ENCODE measurements at regions not wholly inside any gene's neighbourhood (a gene's known extent, or its start where the extent isn't known, plus 50 kb on each side); places are given as distances from the start of the nearest gene placed in this dataset.

DNA sequence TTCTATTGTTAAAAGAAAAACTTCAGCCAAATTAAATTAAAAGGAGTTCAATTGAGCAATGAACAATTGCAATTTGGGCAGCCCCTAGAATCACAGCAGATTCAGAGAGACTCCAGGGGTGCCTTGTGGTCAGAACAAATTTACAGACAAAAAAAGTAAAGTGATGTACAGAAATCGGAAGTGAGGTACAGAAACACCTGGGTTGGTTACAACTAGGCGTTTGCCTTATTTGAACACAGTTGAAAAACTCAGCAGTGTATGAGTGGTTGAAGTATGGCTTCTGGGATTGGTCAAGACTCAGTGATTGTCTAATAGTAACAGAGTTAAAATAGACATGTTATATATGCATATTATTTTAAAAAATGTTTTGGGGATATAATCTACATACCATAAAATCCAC is 98.5 kb upstream of the ZSWIM2 start:
- Histone ChIP-seq H3K4me3 (ENCODE audit: low read depth, low read length) (no peak overlapping the region), H3K9me3 (ENCODE audit: control insufficient read depth, insufficient read depth, low read depth, low read length) (no peaks in the 10 kb centered on the region), H3K36me3 (ENCODE audit: control insufficient read depth in 2 of 2, insufficient read depth in 1 of 2, low read length in 2 of 2) (no peaks in the 10 kb centered on the region), H3K4me1 (ENCODE audit: control insufficient read depth, insufficient read depth, low read length) (no peaks in the 10 kb centered on the region), H3K27ac (ENCODE audit: extremely low read depth, low read depth, low read length) (no peak overlapping the region)
- CTCF ChIA-PET: no interaction called here
- POLR2A ChIA-PET: no interaction called here
- TF ChIP-seq ZBTB17 (tag by site-specific recombination; IDR thresholded peaks at IDR 0.05) (no peak), ZNF239 (tag by site-specific recombination; IDR thresholded peaks at IDR 0.05) (no peak), ZNF544 (tag by site-specific recombination; IDR thresholded peaks at IDR 0.05) (no peak), ZNF426 (tag by site-specific recombination; IDR thresholded peaks at IDR 0.05) (no peak), OSR2 (tag by site-specific recombination; IDR thresholded peaks at IDR 0.05) (no peak), ZNF664 (tag by site-specific recombination; IDR thresholded peaks at IDR 0.05) (no peak), ZSCAN30 (tag by site-specific recombination; IDR thresholded peaks at IDR 0.05) (no peak), ZNF518A (tag by site-specific recombination; conservative IDR thresholded peaks at IDR 0.05; ENCODE audit: low read depth) (no peak), ZBTB11 (tag by site-specific recombination; conservative IDR thresholded peaks at IDR 0.05; ENCODE audit: low read depth) (no peak), GFI1B (tag by site-specific recombination; IDR thresholded peaks at IDR 0.05) (no peak), KLF1 (tag by site-specific recombination; IDR thresholded peaks at IDR 0.05) (no peak), ZNF610 (tag by site-specific recombination; IDR thresholded peaks at IDR 0.05; ENCODE audit: borderline replicate concordance) (no peak), ZNF76 (tag by site-specific recombination; IDR thresholded peaks at IDR 0.05; ENCODE audit: borderline replicate concordance, low read depth) (no peak), KLF10 (tag by site-specific recombination; IDR thresholded peaks at IDR 0.05) (no peak), ZNF629 (tag by site-specific recombination; IDR thresholded peaks at IDR 0.05) (no peak), ZNF274 (IDR thresholded peaks at IDR 0.05; ENCODE audit: low read length) (no peak), ZNF274 (tag by site-specific recombination; IDR thresholded peaks at IDR 0.05; ENCODE audit: borderline replicate concordance) (no peak), HIC1 (tag by site-specific recombination; IDR thresholded peaks at IDR 0.05) (no peak), SP3 (tag by site-specific recombination; IDR thresholded peaks at IDR 0.05) (no peak), ZNF121 (tag by site-specific recombination; IDR thresholded peaks at IDR 0.05) (no peak)
- TF ChIP-seq, protein P1, sequence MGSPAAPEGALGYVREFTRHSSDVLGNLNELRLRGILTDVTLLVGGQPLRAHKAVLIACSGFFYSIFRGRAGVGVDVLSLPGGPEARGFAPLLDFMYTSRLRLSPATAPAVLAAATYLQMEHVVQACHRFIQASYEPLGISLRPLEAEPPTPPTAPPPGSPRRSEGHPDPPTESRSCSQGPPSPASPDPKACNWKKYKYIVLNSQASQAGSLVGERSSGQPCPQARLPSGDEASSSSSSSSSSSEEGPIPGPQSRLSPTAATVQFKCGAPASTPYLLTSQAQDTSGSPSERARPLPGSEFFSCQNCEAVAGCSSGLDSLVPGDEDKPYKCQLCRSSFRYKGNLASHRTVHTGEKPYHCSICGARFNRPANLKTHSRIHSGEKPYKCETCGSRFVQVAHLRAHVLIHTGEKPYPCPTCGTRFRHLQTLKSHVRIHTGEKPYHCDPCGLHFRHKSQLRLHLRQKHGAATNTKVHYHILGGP (tag by site-specific recombination; IDR thresholded peaks at IDR 0.05): no peak

Data from HEK293 (cell line).